ENCODE measurements at regions not wholly inside any gene's neighbourhood (a gene's known extent, or its start where the extent isn't known, plus 50 kb on each side); places are given as distances from the start of the nearest gene placed in this dataset.

GRCh38 chr11:113627297-113627696 is 78.8 kb downstream of the TMPRSS5 start:
- TF ChIP-seq CTCF (IDR thresholded peaks at IDR 0.05) (no peak), POLR2A (IDR thresholded peaks at IDR 0.05) (no peak)
